SK-N-SH (cell line): ENCODE measurements at regions not wholly inside any gene's neighbourhood (a gene's known extent, or its start where the extent isn't known, plus 50 kb on each side); places are given as distances from the start of the nearest gene placed in this dataset.
"Not testable (repeated sequence)": the region's sequence is repeated elsewhere in the genome, so short reads cannot be mapped to it uniquely, and the experiment has no call there.

Experiments used
- CTCF ChIA-PET: fragments of 300-600, 350-600 bp; formaldehyde crosslinking; extraction: SDS; loops from one replicate; lab custom pipeline; 2021; lab: Yijun Ruan, JAX
- POLR2A ChIA-PET: fragments of 350-600 bp; sonication (Branson Sonifier 250); formaldehyde crosslinking; extraction: SDS; loops from one replicate; lab custom pipeline; 2020; ENCODE audit warnings: antibody characterized with exemption, inconsistent platforms; lab: Yijun Ruan, JAX
- DNase-seq: peaks from one replicate; pipeline ENCODE4 v3.0.0; 2012
- H2AFZ ChIP-seq: fragments of 200-600 bp; sonication (generic); 2 replicates; pipeline ENCODE4 v1.8.1; 2016; ENCODE audit warnings: antibody characterized with exemption, mild to moderate bottlenecking, low read depth
- H3F3A ChIP-seq: fragments of 200-600 bp; sonication (generic); replicated peaks from 2 replicates; pipeline ENCODE3; 2016; ENCODE audit warnings: antibody characterized with exemption, mild to moderate bottlenecking; ENCODE audit not compliant: insufficient read depth
- H3K27ac ChIP-seq, 2 experiments: fragments of 200-500 bp in 1 of 2; fragments of 200-600 bp in 1 of 2; sonication (Bioruptor generic) in 1 of 2; sonication (generic), shearing (Covaris generic) in 1 of 2; 2 replicates each; pipeline versions ENCODE4 v1.5.1 to v1.6.1; 2014 to 2016; ENCODE audit warnings: low read depth in 2 of 2, inconsistent platforms in 1 of 2, low read length in 1 of 2, mild to moderate bottlenecking in 1 of 2, mixed read lengths in 1 of 2
- H3K27me3 ChIP-seq: fragments of 200-600 bp; sonication (generic), shearing (Covaris generic); 2 replicates; pipeline ENCODE4 v1.6.1; 2016; ENCODE audit warnings: mixed run types; ENCODE audit not compliant: insufficient read depth
- H3K36me3 ChIP-seq, 2 experiments: fragments of 200-500 bp in 1 of 2; fragments of 200-600 bp in 1 of 2; sonication (Bioruptor generic) in 1 of 2; sonication (generic) in 1 of 2; replicated peaks in 1 of 2; 2 replicates each; pipeline versions ENCODE3 to v1.5.1; 2014 to 2016; ENCODE audit warnings: low read length in 1 of 2, mild to moderate bottlenecking in 1 of 2; ENCODE audit not compliant: insufficient read depth in 2 of 2, control insufficient read depth in 1 of 2
- H3K4me1 ChIP-seq, 2 experiments: fragments of 200-500 bp in 1 of 2; fragments of 200-600 bp in 1 of 2; sonication (Bioruptor generic) in 1 of 2; sonication (generic), shearing (Covaris generic) in 1 of 2; 2 replicates each; pipeline versions ENCODE4 v1.5.1 to v1.6.1; 2014 to 2016; ENCODE audit warnings: low read depth in 1 of 2, low read length in 1 of 2, mixed run types in 1 of 2; ENCODE audit not compliant: insufficient read depth in 2 of 2, control insufficient read depth in 1 of 2
- H3K4me2 ChIP-seq: fragments of 200-600 bp; sonication (generic), shearing (Covaris generic); 2 replicates; pipeline ENCODE4 v1.6.1; 2017; ENCODE audit warnings: mixed run types
- H3K4me3 ChIP-seq, 2 experiments: fragments of 200-500 bp in 1 of 2; fragments of 200-600 bp in 1 of 2; sonication (Bioruptor generic) in 1 of 2; sonication (generic), shearing (Covaris generic) in 1 of 2; 2 replicates each; pipeline versions ENCODE4 v1.5.1 to v1.8.1; 2014 to 2016; ENCODE audit warnings: low read depth in 2 of 2, inconsistent platforms in 1 of 2, low read length in 1 of 2, mild to moderate bottlenecking in 1 of 2, mixed read lengths in 1 of 2, moderate library complexity in 1 of 2
- H3K79me2 ChIP-seq: fragments of 200-600 bp; sonication (generic); 2 replicates; pipeline ENCODE4 v1.8.1; 2017; ENCODE audit warnings: mild to moderate bottlenecking; ENCODE audit not compliant: insufficient read depth
- H3K9ac ChIP-seq: fragments of 200-600 bp; sonication (generic); 2 replicates; pipeline ENCODE4 v1.6.1; 2017; ENCODE audit warnings: mixed run types
- H3K9me2 ChIP-seq: fragments of 200-600 bp; sonication (generic); 2 replicates; pipeline ENCODE4 v1.6.1; 2017; ENCODE audit warnings: mixed run types
- H3K9me3 ChIP-seq: fragments of 200-600 bp; sonication (generic); 2 replicates; pipeline ENCODE4 v1.6.1; 2017; ENCODE audit warnings: mixed run types, mild to moderate bottlenecking, moderate library complexity
- H4K20me1 ChIP-seq: fragments of 200-600 bp; sonication (generic); 2 replicates; pipeline ENCODE4 v1.6.1; 2017; ENCODE audit warnings: mild to moderate bottlenecking, mixed run types; ENCODE audit not compliant: insufficient read depth
- CHD2 ChIP-seq: fragments of 150-350 bp; IDR thresholded peaks from 2 replicates; pipeline ENCODE4 v1.6.1; 2018; ENCODE audit warnings: low read length; ENCODE audit not compliant: partially characterized antibody
- EP300 ChIP-seq, 2 experiments: IDR thresholded peaks; 2 replicates each; pipeline versions ENCODE4 v1.4.0 to v1.6.1; 2012; ENCODE audit warnings: borderline replicate concordance in 1 of 2, low read depth in 1 of 2, low read length in 1 of 2
- JUND ChIP-seq: IDR thresholded peaks from 2 replicates; pipeline ENCODE4 v1.4.0; 2012
- MEF2A ChIP-seq: IDR thresholded peaks from 2 replicates; pipeline ENCODE4 v1.4.0; 2012; ENCODE audit warnings: low read depth, borderline replicate concordance
- NFIC ChIP-seq: IDR thresholded peaks from 2 replicates; pipeline ENCODE4 v1.4.0; 2012; ENCODE audit warnings: borderline replicate concordance
- RCOR1 ChIP-seq: fragments of 150-350 bp; IDR thresholded peaks from 2 replicates; pipeline ENCODE4 v1.6.1; 2017; ENCODE audit warnings: antibody characterized with exemption, low read length
- RFX5 ChIP-seq: IDR thresholded peaks from 2 replicates; pipeline ENCODE4 v1.6.1; 2012; ENCODE audit warnings: mild to moderate bottlenecking, improper control_type of control experiment, low read length
- SIN3A ChIP-seq: IDR thresholded peaks from 2 replicates; pipeline ENCODE4 v1.6.1; 2012; ENCODE audit warnings: low read depth, mild to moderate bottlenecking, low read length, moderate library complexity, borderline replicate concordance
- TAF1 ChIP-seq: IDR thresholded peaks from 2 replicates; pipeline ENCODE4 v1.6.1; 2012; ENCODE audit warnings: low read depth, mild to moderate bottlenecking, low read length, moderate library complexity, borderline replicate concordance
- YY1 ChIP-seq: IDR thresholded peaks from 2 replicates; pipeline ENCODE4 v1.4.0; 2012; ENCODE audit warnings: low read depth, mild to moderate bottlenecking
- WGBS: methylation state at CpG from one replicate; pipeline ENCODE4 v1.1.6; 2017; ENCODE audit warnings: low lambda C conversion rate; 5-methylcytosine and 5-hydroxymethylcytosine counted together
- TF ChIP-seq, protein P1 (sequence below): fragments of 150-350 bp; IDR thresholded peaks from 2 replicates; pipeline ENCODE4 v1.6.1; 2017; ENCODE audit warnings: antibody characterized with exemption, low read length, low read depth, borderline replicate concordance
- TF ChIP-seq, protein P2 (sequence below): fragments of 150-350 bp; IDR thresholded peaks from 2 replicates; pipeline ENCODE4 v1.6.1; 2016; ENCODE audit warnings: mild to moderate bottlenecking, low read depth, low read length
- TF ChIP-seq, protein P3 (sequence below): IDR thresholded peaks from 2 replicates; pipeline ENCODE4 v1.4.0; 2012; ENCODE audit warnings: low read depth, borderline replicate concordance
- TF ChIP-seq, protein P4 (sequence below): IDR thresholded peaks from 2 replicates; pipeline ENCODE4 v1.4.0; 2012; ENCODE audit warnings: low read depth

DNA sequence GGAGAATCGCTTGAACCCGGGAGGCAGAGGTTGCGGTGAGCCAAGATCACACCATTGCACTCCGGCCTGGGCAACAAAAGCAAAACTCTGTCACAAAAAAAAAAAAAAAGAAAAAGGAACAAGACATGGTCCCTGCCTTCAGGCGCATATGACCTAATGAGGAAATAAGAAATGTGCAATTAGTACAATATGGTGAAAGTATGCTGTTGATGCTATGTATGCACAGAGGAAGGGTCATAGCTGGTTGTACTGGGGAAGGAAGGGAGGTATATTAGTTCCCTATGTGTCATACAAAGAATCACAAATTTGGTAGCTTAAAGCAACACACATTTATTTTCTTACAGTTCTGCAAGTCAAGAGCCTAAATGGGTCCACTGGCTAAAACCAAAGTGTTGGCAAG lies 97.8 kb upstream of the MPP7 start:
- 45% methylated on average over 5 of the region's 5 CpGs for WGBS
- TF ChIP-seq RCOR1: no peak
- TF ChIP-seq, protein P1, sequence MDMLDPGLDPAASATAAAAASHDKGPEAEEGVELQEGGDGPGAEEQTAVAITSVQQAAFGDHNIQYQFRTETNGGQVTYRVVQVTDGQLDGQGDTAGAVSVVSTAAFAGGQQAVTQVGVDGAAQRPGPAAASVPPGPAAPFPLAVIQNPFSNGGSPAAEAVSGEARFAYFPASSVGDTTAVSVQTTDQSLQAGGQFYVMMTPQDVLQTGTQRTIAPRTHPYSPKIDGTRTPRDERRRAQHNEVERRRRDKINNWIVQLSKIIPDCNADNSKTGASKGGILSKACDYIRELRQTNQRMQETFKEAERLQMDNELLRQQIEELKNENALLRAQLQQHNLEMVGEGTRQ: no peak
- TF ChIP-seq MEF2A: no peak
- no peak for TF ChIP-seq JUND
- TF ChIP-seq RFX5: no peak
- TF ChIP-seq, protein P2, sequence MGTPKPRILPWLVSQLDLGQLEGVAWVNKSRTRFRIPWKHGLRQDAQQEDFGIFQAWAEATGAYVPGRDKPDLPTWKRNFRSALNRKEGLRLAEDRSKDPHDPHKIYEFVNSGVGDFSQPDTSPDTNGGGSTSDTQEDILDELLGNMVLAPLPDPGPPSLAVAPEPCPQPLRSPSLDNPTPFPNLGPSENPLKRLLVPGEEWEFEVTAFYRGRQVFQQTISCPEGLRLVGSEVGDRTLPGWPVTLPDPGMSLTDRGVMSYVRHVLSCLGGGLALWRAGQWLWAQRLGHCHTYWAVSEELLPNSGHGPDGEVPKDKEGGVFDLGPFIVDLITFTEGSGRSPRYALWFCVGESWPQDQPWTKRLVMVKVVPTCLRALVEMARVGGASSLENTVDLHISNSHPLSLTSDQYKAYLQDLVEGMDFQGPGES: no peak
- TF ChIP-seq, protein P3, sequence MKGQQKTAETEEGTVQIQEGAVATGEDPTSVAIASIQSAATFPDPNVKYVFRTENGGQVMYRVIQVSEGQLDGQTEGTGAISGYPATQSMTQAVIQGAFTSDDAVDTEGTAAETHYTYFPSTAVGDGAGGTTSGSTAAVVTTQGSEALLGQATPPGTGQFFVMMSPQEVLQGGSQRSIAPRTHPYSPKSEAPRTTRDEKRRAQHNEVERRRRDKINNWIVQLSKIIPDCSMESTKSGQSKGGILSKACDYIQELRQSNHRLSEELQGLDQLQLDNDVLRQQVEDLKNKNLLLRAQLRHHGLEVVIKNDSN: no peak
- TF ChIP-seq NFIC: no peak
- TF ChIP-seq TAF1: no peak
- TF ChIP-seq SIN3A: no peak
- TF ChIP-seq, protein P4, sequence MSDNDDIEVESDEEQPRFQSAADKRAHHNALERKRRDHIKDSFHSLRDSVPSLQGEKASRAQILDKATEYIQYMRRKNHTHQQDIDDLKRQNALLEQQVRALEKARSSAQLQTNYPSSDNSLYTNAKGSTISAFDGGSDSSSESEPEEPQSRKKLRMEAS: no peak
- no peak for TF ChIP-seq EP300 (IDR thresholded peaks at IDR 0.05; ENCODE audit: borderline replicate concordance in 1 of 2, low read depth in 1 of 2, low read length in 1 of 2)
- TF ChIP-seq YY1: no peak
- TF ChIP-seq CHD2: no peak
- TF ChIP-seq, all 33 proteins: peak for 0
- Histone ChIP-seq H3K27ac (no peak overlapping the region), H3K9me2 (no peaks in the 10 kb centered on the region), H3K9ac (no peak overlapping the region), H2AFZ (no peak overlapping the region), H4K20me1 (no peaks in the 10 kb centered on the region), H3K4me2 (no peak overlapping the region), H3K79me2 (no peaks in the 10 kb centered on the region), H3K4me3 (no peak overlapping the region), H3F3A (no peaks in the 10 kb centered on the region), H3K9me3 (no peaks in the 10 kb centered on the region), H3K27me3 (peaks cover 7% of the 10 kb centered on the region; the same call in 1 of the 2 replicates), H3K36me3 (no peaks in the 10 kb centered on the region), H3K4me1 (no peaks in the 10 kb centered on the region)
- ChIA-PET POLR2A (no interaction called here), CTCF (interaction anchor here (2.3 kb wide), 1 partner anchor 10 kb away, joined by 8 read pairs; no protein-coding TSS in a partner anchor)
- no peak for DNase-seq

DNA sequence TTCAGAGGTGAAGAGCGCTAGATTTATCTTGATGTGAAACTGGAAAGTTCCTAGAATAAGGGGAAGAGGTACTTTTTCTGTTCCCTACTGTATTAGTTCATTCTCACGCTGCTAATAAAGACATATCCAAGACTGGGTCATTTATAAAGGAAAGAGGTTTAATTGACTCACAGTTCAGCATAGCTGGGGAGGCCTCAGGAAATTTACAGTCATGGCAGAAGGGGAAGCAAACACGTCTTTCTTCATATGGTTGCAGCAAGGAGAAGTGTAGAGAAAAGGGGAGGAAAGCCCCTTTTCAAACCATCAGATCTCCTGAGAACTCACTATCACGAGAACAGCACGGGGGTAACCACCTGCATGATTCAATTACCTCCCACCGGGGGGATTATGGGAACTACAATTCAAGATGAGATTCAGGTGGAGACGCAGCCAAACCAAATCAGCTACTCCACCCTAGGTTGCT lies 99.8 kb upstream of the MPP7 start:
- H3K27me3 ChIP-seq, DNase-seq, H3K9me3 ChIP-seq, H3K9ac ChIP-seq, H3K79me2 ChIP-seq, H3K4me3 ChIP-seq, H3K27ac ChIP-seq, H2AFZ ChIP-seq, H3K36me3 ChIP-seq, POLR2A ChIA-PET, H3K4me2 ChIP-seq, H4K20me1 ChIP-seq, H3K4me1 ChIP-seq, H3K9me2 ChIP-seq, H3F3A ChIP-seq: not testable (repeated sequence)
- CTCF ChIA-PET: interaction anchor here (1.1 to 4.1 kb wide), 3 partner anchors 8 to 21 kb away, joined by 3 to 30 read pairs (median 8); no protein-coding TSS in a partner anchor
- 26% methylated on average over 7 of the region's 7 CpGs for WGBS
